ENCODE measurements at regions not wholly inside any gene's neighbourhood (a gene's known extent, or its start where the extent isn't known, plus 50 kb on each side); places are given as distances from the start of the nearest gene placed in this dataset.

- TF ChIP-seq CTCF (IDR thresholded peaks at IDR 0.05 in 2 of 3, conservative IDR thresholded peaks at IDR 0.05 in 1 of 3; ENCODE audit: borderline replicate concordance in 1 of 3, insufficient read depth in 1 of 3, low read depth in 2 of 3, low read length in 2 of 3) (no peak), SP1 (IDR thresholded peaks at IDR 0.05; ENCODE audit: low read depth) (no peak), SRF (IDR thresholded peaks at IDR 0.05; ENCODE audit: low read depth) (no peak)
These were observed 77.4 kb downstream of the CYP26A1 start (continued) for GRCh38 chr10:93150990-93151547.

- Histone ChIP-seq H2AFZ (ENCODE audit: low read depth, low read length, poor library complexity, severe bottlenecking) (no peak overlapping the region), H3K9ac (ENCODE audit: low read length) (no peak overlapping the region), H3K27me3 (ENCODE audit: insufficient read depth, low read length) (no peaks in the 10 kb centered on the region), H3K4me3 (replicated peaks in 1 of 2; ENCODE audit: low read depth in 1 of 2, low read length in 2 of 2) (no peak overlapping the region), H3K27ac (ENCODE audit: low read depth, low read length) (no peak overlapping the region), H3K36me3 (ENCODE audit: control insufficient read depth in 1 of 2, insufficient read depth in 2 of 2, low read length in 2 of 2) (no peaks in the 10 kb centered on the region), H4K20me1 (ENCODE audit: insufficient read depth) (no peaks in the 10 kb centered on the region), H3K4me1 (ENCODE audit: control insufficient read depth in 1 of 2, insufficient read depth in 2 of 2, low read length in 2 of 2) (peaks cover 2 to 29% of the 10 kb centered on the region in 2 experiments; a peak in 2 of 4 replicates), H3K9me2 (ENCODE audit: insufficient read depth) (no peaks in the 10 kb centered on the region), H3K9me3 (ENCODE audit: control insufficient read depth in 1 of 2, insufficient read depth in 1 of 2, low read depth in 1 of 2, low read length in 2 of 2) (peaks cover 0 to 6% of the 10 kb centered on the region in 2 experiments; a peak in 1 of 4 replicates), H3K79me2 (ENCODE audit: insufficient read depth, low read length) (no peaks in the 10 kb centered on the region), H3K4me2 (ENCODE audit: low read length) (peak overlapping the region; percentile 44)
- RAD21 ChIA-PET (ENCODE audit: low non-redundant PET in 1 of 2, low total read pairs in 2 of 2, uncharacterized antibody in 2 of 2, unreplicated experiment in 2 of 2): no interaction called here
- peak; percentile 52; the same call in 1 of the 2 replicates for ATAC-seq
- CTCF ChIA-PET: no interaction called here
- no TSS peak for BruUV-seq (replicated peaks)
- intact Hi-C loops (cut with micrococcal nuclease): no loop called here
- no peak for DNase-seq (ENCODE audit: low read depth, low spot score)
- TF ChIP-seq FOSL1 (IDR thresholded peaks at IDR 0.05; ENCODE audit: low read depth) (peak; percentile 50; the same call in 1 of the 2 replicates), CTCF (IDR thresholded peaks at IDR 0.05 in 2 of 3, conservative IDR thresholded peaks at IDR 0.05 in 1 of 3; ENCODE audit: borderline replicate concordance in 1 of 3, insufficient read depth in 1 of 3, low read depth in 2 of 3, low read length in 2 of 3) (no peak), POLR2AphosphoS5 (IDR thresholded peaks at IDR 0.05; ENCODE audit: low read depth, low read length) (no peak), REST (IDR thresholded peaks at IDR 0.05; ENCODE audit: low read depth) (no peak), JUND (IDR thresholded peaks at IDR 0.05) (peak; percentile 52; the same call in 1 of the 2 replicates), ZFX (IDR thresholded peaks at IDR 0.05) (no peak), SP1 (IDR thresholded peaks at IDR 0.05; ENCODE audit: low read depth) (peak; percentile 25; the same call in 1 of the 2 replicates)
- POLR2A ChIA-PET: no interaction called here
These were observed 78.4 kb downstream of the CYP26A1 start for GRCh38 chr10:93152136-93152535.

Data from HCT116 (cell line).